ENCODE measurements at regions not wholly inside any gene's neighbourhood (a gene's known extent, or its start where the extent isn't known, plus 50 kb on each side); places are given as distances from the start of the nearest gene placed in this dataset.

DNA sequence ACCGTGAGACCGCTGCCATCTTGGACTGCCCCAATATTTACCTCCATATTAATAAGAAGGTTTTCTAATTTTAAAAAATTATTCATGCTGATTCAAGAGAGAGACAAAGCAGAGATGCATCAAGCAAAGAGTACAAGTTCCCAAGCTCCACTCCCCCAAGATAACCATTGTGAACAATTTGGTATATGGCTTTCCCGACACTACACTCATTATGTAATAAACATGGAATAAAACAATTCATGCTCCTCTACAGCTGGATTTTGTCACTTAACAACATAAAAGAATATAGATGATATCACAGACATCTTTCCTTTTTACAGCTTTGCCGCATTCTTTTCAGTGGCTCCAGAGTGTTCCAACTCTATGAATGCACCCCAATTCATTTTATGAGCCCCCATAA, 307.6 kb downstream of the FGFR2 start:
- Histone ChIP-seq H4K20me1 (ENCODE audit: low read depth, low read length) (no peaks in the 10 kb centered on the region), H3K79me2 (ENCODE audit: insufficient read depth, low read length) (no peaks in the 10 kb centered on the region), H3K9me2 (replicated peaks; ENCODE audit: insufficient read depth, low read length) (no peaks in the 10 kb centered on the region), H3K27me3 (ENCODE audit: low read length) (no peaks in the 10 kb centered on the region), H3K9ac (ENCODE audit: low read length) (no peak overlapping the region), H3K9me3 (ENCODE audit: insufficient read depth, low read length) (no peaks in the 10 kb centered on the region), H3K4me3 (ENCODE audit: insufficient read depth, low read length, poor library complexity, severe bottlenecking) (no peak overlapping the region), H2AFZ (ENCODE audit: low read depth, low read length, severe bottlenecking) (no peak overlapping the region), H3K36me3 (ENCODE audit: low read length) (no peaks in the 10 kb centered on the region), H3K27ac (ENCODE audit: low read depth, low read length) (no peak overlapping the region), H3K4me2 (ENCODE audit: low read depth, low read length, poor library complexity, severe bottlenecking) (no peak overlapping the region), H3F3A (ENCODE audit: insufficient read depth) (no peaks in the 10 kb centered on the region)
- TF ChIP-seq EZH2phosphoT487 (conservative IDR thresholded peaks at IDR 0.05; ENCODE audit: low read length) = no peak
- TF ChIP-seq, protein P1, sequence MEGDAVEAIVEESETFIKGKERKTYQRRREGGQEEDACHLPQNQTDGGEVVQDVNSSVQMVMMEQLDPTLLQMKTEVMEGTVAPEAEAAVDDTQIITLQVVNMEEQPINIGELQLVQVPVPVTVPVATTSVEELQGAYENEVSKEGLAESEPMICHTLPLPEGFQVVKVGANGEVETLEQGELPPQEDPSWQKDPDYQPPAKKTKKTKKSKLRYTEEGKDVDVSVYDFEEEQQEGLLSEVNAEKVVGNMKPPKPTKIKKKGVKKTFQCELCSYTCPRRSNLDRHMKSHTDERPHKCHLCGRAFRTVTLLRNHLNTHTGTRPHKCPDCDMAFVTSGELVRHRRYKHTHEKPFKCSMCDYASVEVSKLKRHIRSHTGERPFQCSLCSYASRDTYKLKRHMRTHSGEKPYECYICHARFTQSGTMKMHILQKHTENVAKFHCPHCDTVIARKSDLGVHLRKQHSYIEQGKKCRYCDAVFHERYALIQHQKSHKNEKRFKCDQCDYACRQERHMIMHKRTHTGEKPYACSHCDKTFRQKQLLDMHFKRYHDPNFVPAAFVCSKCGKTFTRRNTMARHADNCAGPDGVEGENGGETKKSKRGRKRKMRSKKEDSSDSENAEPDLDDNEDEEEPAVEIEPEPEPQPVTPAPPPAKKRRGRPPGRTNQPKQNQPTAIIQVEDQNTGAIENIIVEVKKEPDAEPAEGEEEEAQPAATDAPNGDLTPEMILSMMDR (IDR thresholded peaks at IDR 0.05; ENCODE audit: insufficient read depth, low read length, poor library complexity, severe bottlenecking) = no peak

- Histone ChIP-seq H3K9me2 (replicated peaks; ENCODE audit: insufficient read depth, low read length) (no peaks in the 10 kb centered on the region), H3K79me2 (ENCODE audit: insufficient read depth, low read length) (no peaks in the 10 kb centered on the region), H3K27ac (ENCODE audit: low read depth, low read length) (no peak overlapping the region), H3K4me2 (ENCODE audit: low read depth, low read length, poor library complexity, severe bottlenecking) (no peak overlapping the region), H4K20me1 (ENCODE audit: low read depth, low read length) (no peaks in the 10 kb centered on the region), H2AFZ (ENCODE audit: low read depth, low read length, severe bottlenecking) (no peak overlapping the region), H3K27me3 (ENCODE audit: low read length) (no peaks in the 10 kb centered on the region), H3K4me3 (ENCODE audit: insufficient read depth, low read length, poor library complexity, severe bottlenecking) (no peak overlapping the region), H3K9ac (ENCODE audit: low read length) (no peak overlapping the region), H3F3A (ENCODE audit: insufficient read depth) (no peaks in the 10 kb centered on the region), H3K9me3 (ENCODE audit: insufficient read depth, low read length) (no peaks in the 10 kb centered on the region), H3K36me3 (ENCODE audit: low read length) (no peaks in the 10 kb centered on the region)
- no peak for TF ChIP-seq EZH2phosphoT487 (conservative IDR thresholded peaks at IDR 0.05; ENCODE audit: low read length)
- TF ChIP-seq, protein P1 (IDR thresholded peaks at IDR 0.05; ENCODE audit: insufficient read depth, low read length, poor library complexity, severe bottlenecking) = no peak
Measured at GRCh38 chr10:121291376-121291775, 306.9 kb downstream of the FGFR2 start.

DNA sequence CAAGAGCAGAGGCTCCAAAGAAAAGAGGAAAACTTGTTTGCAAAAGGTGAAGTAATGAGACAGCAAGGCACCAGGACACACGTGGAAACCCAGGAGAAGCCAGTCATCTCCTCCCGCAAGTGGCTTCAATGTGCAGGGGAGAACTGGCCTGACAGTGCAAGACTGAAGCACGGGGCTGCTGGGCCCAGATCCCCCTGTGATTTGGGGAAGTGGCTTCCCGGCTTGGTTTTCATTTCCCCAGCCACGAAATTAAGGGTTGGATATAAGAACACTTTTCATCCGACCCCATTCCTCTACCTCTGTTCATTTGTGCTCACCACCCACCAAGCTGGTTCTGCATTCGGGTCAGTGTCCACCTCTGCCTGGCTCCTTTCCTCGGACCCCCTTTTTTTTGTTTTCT, 306.4 kb downstream of the FGFR2 start:
- TF ChIP-seq, protein P1 (IDR thresholded peaks at IDR 0.05; ENCODE audit: insufficient read depth, low read length, poor library complexity, severe bottlenecking) = no peak
- TF ChIP-seq EZH2phosphoT487 (conservative IDR thresholded peaks at IDR 0.05; ENCODE audit: low read length) = no peak
- no peaks in the 10 kb centered on the region for H3F3A ChIP-seq (ENCODE audit: insufficient read depth)
- H3K27ac ChIP-seq (ENCODE audit: low read depth, low read length) = no peak overlapping the region
- H3K4me2 ChIP-seq (ENCODE audit: low read depth, low read length, poor library complexity, severe bottlenecking) = no peak overlapping the region
- H4K20me1 ChIP-seq (ENCODE audit: low read depth, low read length) = no peaks in the 10 kb centered on the region
- H3K9me3 ChIP-seq (ENCODE audit: insufficient read depth, low read length) = no peaks in the 10 kb centered on the region
- H3K36me3 ChIP-seq (ENCODE audit: low read length) = no peaks in the 10 kb centered on the region
- H3K79me2 ChIP-seq (ENCODE audit: insufficient read depth, low read length) = no peaks in the 10 kb centered on the region
- H2AFZ ChIP-seq (ENCODE audit: low read depth, low read length, severe bottlenecking) = no peak overlapping the region
- no peaks in the 10 kb centered on the region for H3K9me2 ChIP-seq (replicated peaks; ENCODE audit: insufficient read depth, low read length)
- no peak overlapping the region for H3K9ac ChIP-seq (ENCODE audit: low read length)
- no peaks in the 10 kb centered on the region for H3K27me3 ChIP-seq (ENCODE audit: low read length)
- H3K4me3 ChIP-seq (ENCODE audit: insufficient read depth, low read length, poor library complexity, severe bottlenecking) = no peak overlapping the region
